Mucosa of rectum (tissue), 2 donors: ENCODE measurements at regions not wholly inside any gene's neighbourhood (a gene's known extent, or its start where the extent isn't known, plus 50 kb on each side); places are given as distances from the start of the nearest gene placed in this dataset.
A peak's percentile ranks its signal among the peaks of the same experiment; 100 is the strongest.

Experiments used
- H3K27ac ChIP-seq, 2 donors: one replicate each; pipeline ENCODE4 v1.7.0; 2013; ENCODE audit warnings: inconsistent platforms in 2 of 2, low read depth in 2 of 2, low read length in 2 of 2
- H3K27me3 ChIP-seq, 2 donors: one replicate each; pipeline ENCODE4 v1.7.0; 2013; ENCODE audit warnings: low read length in 2 of 2; ENCODE audit not compliant: control insufficient read depth in 2 of 2, insufficient read depth in 2 of 2
- H3K36me3 ChIP-seq, 2 donors: one replicate each; pipeline ENCODE4 v1.7.0; 2013; ENCODE audit warnings: low read length in 2 of 2; ENCODE audit not compliant: control insufficient read depth in 2 of 2, insufficient read depth in 2 of 2
- H3K4me1 ChIP-seq, 2 donors: one replicate each; pipeline ENCODE4 v1.7.0; 2013; ENCODE audit warnings: low read length in 2 of 2, mild to moderate bottlenecking in 1 of 2; ENCODE audit not compliant: control insufficient read depth in 2 of 2, insufficient read depth in 2 of 2
- H3K4me3 ChIP-seq, 2 donors: one replicate each; pipeline ENCODE4 v1.7.0; 2013; ENCODE audit warnings: low read length in 2 of 2
- H3K9ac ChIP-seq, 2 donors: one replicate each; pipeline ENCODE4 v1.7.0; 2013; ENCODE audit warnings: low read length in 2 of 2, low read depth in 1 of 2, mild to moderate bottlenecking in 1 of 2
- H3K9me3 ChIP-seq, 2 donors: one replicate each; pipeline ENCODE4 v1.7.0; 2013; ENCODE audit warnings: low read length in 2 of 2; ENCODE audit not compliant: control insufficient read depth in 2 of 2
- donor health status: healthy.
- donor health status: Normal muscosa, but diverticular disease.

GRCh38 chr14:22095860-22096513 lies 422.4 kb upstream of the OR4E1 start:
- Histone ChIP-seq H3K4me3 (no peak overlapping the region), H3K36me3 (no peaks in the 10 kb centered on the region), H3K9ac (no peak overlapping the region), H3K9me3 (no peaks in the 10 kb centered on the region), H3K27me3 (peaks cover 0 to 2% of the 10 kb centered on the region in 2 donors), H3K27ac (peak overlapping the region; percentile 56 to 64), H3K4me1 (no peaks in the 10 kb centered on the region)

- Histone ChIP-seq H3K9ac (no peak overlapping the region), H3K27me3 (no peaks in the 10 kb centered on the region), H3K27ac (peak overlapping the region in 1 of 2 donors; percentile 50), H3K9me3 (no peaks in the 10 kb centered on the region), H3K36me3 (no peaks in the 10 kb centered on the region), H3K4me1 (no peaks in the 10 kb centered on the region), H3K4me3 (no peak overlapping the region)
Observed at GRCh38 chr14:22089940-22090339, 416.3 kb upstream of the OR4E1 start.

- Histone ChIP-seq H3K36me3 (no peaks in the 10 kb centered on the region), H3K27me3 (no peaks in the 10 kb centered on the region), H3K27ac (no peak overlapping the region)
Observed at GRCh38 chr14:22088614-22089342, 415.2 kb upstream of the OR4E1 start.

GRCh38 chr14:22086131-22086530 lies 412.5 kb upstream of the OR4E1 start:
- H3K4me1 ChIP-seq = no peaks in the 10 kb centered on the region
- H3K27ac ChIP-seq = no peak overlapping the region
- H3K4me3 ChIP-seq = no peak overlapping the region
- H3K27me3 ChIP-seq = no peaks in the 10 kb centered on the region
- no peaks in the 10 kb centered on the region for H3K36me3 ChIP-seq
- H3K9me3 ChIP-seq = no peaks in the 10 kb centered on the region
- no peak overlapping the region for H3K9ac ChIP-seq

More at GRCh38 chr14:22088614-22089342, 415.2 kb upstream of the OR4E1 start:
- no peak overlapping the region for H3K9ac ChIP-seq
- no peak overlapping the region for H3K4me3 ChIP-seq
- no peaks in the 10 kb centered on the region for H3K9me3 ChIP-seq
- no peaks in the 10 kb centered on the region for H3K4me1 ChIP-seq

GRCh38 chr14:22084393-22085281 lies 411.0 kb upstream of the OR4E1 start:
- Histone ChIP-seq H3K4me1 (no peaks in the 10 kb centered on the region), H3K4me3 (no peak overlapping the region), H3K27ac (no peak overlapping the region), H3K36me3 (no peaks in the 10 kb centered on the region), H3K27me3 (no peaks in the 10 kb centered on the region), H3K9ac (no peak overlapping the region), H3K9me3 (no peaks in the 10 kb centered on the region)

- no peak overlapping the region for H3K9ac ChIP-seq
- no peak overlapping the region for H3K4me3 ChIP-seq
- H3K9me3 ChIP-seq = no peaks in the 10 kb centered on the region
- no peak overlapping the region for H3K27ac ChIP-seq
- H3K4me1 ChIP-seq = no peaks in the 10 kb centered on the region
- no peaks in the 10 kb centered on the region for H3K36me3 ChIP-seq
- H3K27me3 ChIP-seq = no peaks in the 10 kb centered on the region
Observed at GRCh38 chr14:22081337-22081736, 407.7 kb upstream of the OR4E1 start.

- Histone ChIP-seq H3K27ac (no peak overlapping the region), H3K36me3 (no peaks in the 10 kb centered on the region), H3K4me1 (no peaks in the 10 kb centered on the region), H3K4me3 (no peak overlapping the region), H3K9ac (no peak overlapping the region), H3K27me3 (no peaks in the 10 kb centered on the region), H3K9me3 (no peaks in the 10 kb centered on the region)
Observed at GRCh38 chr14:22079766-22080165, 406.1 kb upstream of the OR4E1 start.

GRCh38 chr14:22073801-22074200 lies 400.2 kb upstream of the OR4E1 start:
- Histone ChIP-seq H3K4me1 (no peaks in the 10 kb centered on the region), H3K9ac (no peak overlapping the region), H3K4me3 (no peak overlapping the region), H3K27me3 (no peaks in the 10 kb centered on the region), H3K9me3 (no peaks in the 10 kb centered on the region), H3K27ac (no peak overlapping the region), H3K36me3 (no peaks in the 10 kb centered on the region)

GRCh38 chr14:22071006-22071405 lies 397.4 kb upstream of the OR4E1 start:
- Histone ChIP-seq H3K4me3 (peak overlapping the region in 1 of 2 donors; percentile 2), H3K4me1 (no peaks in the 10 kb centered on the region), H3K27ac (no peak overlapping the region), H3K9ac (no peak overlapping the region), H3K9me3 (no peaks in the 10 kb centered on the region), H3K27me3 (peaks cover 0 to 2% of the 10 kb centered on the region in 2 donors), H3K36me3 (no peaks in the 10 kb centered on the region)
